Neural crest cell (in vitro differentiated cells): ENCODE measurements at regions not wholly inside any gene's neighbourhood (a gene's known extent, or its start where the extent isn't known, plus 50 kb on each side); places are given as distances from the start of the nearest gene placed in this dataset.

Experiments used
- DNase-seq: peaks from one replicate; pipeline ENCODE4 v3.0.0; 2021; ENCODE audit warnings: low read depth, mixed read lengths, low spot score
- H3K27ac Mint-ChIP-seq: one replicate; pipeline ENCODE4 v1.8.0; 2021; ENCODE audit warnings: mild to moderate bottlenecking, mixed read lengths; ENCODE audit not compliant: unreplicated experiment
- H3K27me3 Mint-ChIP-seq: 2 replicates; pipeline ENCODE4 v1.8.0; 2021; ENCODE audit warnings: low read depth, mild to moderate bottlenecking, mixed read lengths
- H3K36me3 Mint-ChIP-seq: 2 replicates; pipeline ENCODE4 v1.8.0; 2021; ENCODE audit warnings: low read depth, mild to moderate bottlenecking, mixed read lengths
- H3K4me1 Mint-ChIP-seq: 2 replicates; pipeline ENCODE4 v1.8.0; 2021; ENCODE audit warnings: mixed read lengths
- H3K4me3 Mint-ChIP-seq: one replicate; pipeline ENCODE4 v1.8.0; 2021; ENCODE audit warnings: mild to moderate bottlenecking, mixed read lengths
- H3K9me3 Mint-ChIP-seq: 2 replicates; pipeline ENCODE4 v1.8.0; 2021; ENCODE audit warnings: mixed read lengths
- TF ChIP-seq, protein P1 (sequence below): fragments of 200-600 bp; sonication (generic); conservative IDR thresholded peaks from 2 replicates; pipeline ENCODE4 v1.5.0; 2021; ENCODE audit warnings: antibody characterized with exemption, mild to moderate bottlenecking

DNA sequence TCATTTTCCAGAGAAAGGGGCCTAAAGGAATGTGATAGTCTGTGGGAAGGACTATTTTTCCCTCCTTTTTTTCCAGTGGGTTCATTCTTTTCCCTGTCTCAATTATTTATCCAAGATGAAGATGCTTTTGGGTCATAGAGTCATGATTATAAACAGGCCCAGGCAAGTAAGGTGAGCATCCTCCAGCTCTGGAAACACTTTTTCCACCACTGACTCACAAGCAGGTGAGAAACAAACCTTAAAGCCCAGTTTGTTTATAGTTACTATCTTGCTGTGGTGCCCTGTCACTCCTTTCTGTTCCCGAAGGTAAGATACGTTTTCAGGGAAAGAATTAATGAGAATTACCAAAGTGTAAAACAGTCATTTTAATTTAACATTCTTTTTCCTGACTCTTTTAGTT, 107.7 kb upstream of the IFNG-AS1 start:
- Mint-ChIP-seq H3K4me3 (no peak overlapping the region), H3K27ac (no peak overlapping the region), H3K27me3 (no peaks in the 10 kb centered on the region), H3K4me1 (no peaks in the 10 kb centered on the region), H3K36me3 (no peaks in the 10 kb centered on the region), H3K9me3 (no peaks in the 10 kb centered on the region)
- no peak for DNase-seq
- TF ChIP-seq, protein P1, sequence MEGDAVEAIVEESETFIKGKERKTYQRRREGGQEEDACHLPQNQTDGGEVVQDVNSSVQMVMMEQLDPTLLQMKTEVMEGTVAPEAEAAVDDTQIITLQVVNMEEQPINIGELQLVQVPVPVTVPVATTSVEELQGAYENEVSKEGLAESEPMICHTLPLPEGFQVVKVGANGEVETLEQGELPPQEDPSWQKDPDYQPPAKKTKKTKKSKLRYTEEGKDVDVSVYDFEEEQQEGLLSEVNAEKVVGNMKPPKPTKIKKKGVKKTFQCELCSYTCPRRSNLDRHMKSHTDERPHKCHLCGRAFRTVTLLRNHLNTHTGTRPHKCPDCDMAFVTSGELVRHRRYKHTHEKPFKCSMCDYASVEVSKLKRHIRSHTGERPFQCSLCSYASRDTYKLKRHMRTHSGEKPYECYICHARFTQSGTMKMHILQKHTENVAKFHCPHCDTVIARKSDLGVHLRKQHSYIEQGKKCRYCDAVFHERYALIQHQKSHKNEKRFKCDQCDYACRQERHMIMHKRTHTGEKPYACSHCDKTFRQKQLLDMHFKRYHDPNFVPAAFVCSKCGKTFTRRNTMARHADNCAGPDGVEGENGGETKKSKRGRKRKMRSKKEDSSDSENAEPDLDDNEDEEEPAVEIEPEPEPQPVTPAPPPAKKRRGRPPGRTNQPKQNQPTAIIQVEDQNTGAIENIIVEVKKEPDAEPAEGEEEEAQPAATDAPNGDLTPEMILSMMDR = no peak

DNA sequence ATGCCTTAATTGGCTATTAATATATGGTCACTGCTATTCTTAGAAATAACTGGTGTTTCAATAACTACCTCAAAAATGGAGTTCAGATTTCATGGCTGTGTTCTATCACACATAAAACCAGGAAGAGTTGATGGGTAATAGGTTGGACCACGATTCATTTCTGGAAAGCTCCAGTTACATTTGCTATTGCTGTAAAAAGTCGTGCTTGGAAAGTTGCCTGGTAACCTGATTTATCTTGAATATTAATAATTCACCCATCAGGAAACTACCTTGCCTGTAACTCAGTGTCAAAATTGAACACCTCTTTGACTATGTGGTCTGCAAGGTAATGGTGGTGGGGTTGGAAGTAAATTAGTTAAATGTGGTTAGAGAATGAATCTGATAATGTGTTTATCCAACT, 104.7 kb upstream of the IFNG-AS1 start:
- Mint-ChIP-seq H3K36me3 (no peaks in the 10 kb centered on the region), H3K4me3 (no peak overlapping the region), H3K4me1 (no peaks in the 10 kb centered on the region)

DNA sequence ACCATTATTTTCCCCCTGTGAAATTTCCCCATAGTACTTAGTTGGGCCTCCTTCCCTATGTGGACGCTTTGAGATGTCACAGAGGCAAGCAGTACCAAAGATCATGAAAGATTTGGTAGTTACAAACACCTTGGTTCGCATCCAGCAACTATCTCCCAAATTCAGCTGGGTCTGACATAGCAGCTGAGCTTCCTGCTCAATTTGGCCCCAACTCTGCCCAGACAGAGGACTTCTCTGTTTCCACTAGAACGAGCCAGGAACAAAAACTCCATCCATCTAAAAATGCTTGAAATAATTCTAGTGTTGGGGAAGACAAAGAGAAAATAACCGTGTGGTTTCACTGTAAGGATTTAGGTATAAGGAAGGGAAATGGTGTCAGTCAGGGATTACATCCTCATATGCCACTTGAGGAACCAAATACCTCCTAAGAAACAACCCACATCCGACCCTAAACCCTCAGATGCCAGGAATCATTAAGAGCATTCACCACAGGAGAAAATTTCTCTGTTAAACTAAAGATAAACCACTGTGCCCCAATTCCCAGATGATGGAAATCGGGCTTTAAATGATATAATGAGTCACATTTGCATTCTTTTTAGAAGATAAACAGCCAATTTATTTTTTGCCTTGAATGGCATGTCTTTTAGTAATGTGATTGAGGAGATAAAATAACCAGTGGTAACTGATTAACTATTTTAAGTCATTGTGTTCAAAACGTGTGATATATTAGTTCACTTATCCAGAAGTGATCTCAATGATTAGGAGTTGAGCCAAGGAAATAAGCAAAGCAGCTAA, 103.7 kb upstream of the IFNG-AS1 start:
- no peak overlapping the region for H3K27ac Mint-ChIP-seq
- H3K9me3 Mint-ChIP-seq = no peaks in the 10 kb centered on the region
- H3K4me3 Mint-ChIP-seq = no peak overlapping the region
- DNase-seq = no peak
- peaks cover 3% of the 10 kb centered on the region for H3K4me1 Mint-ChIP-seq
- no peaks in the 10 kb centered on the region for H3K36me3 Mint-ChIP-seq
- H3K27me3 Mint-ChIP-seq = no peaks in the 10 kb centered on the region
- TF ChIP-seq, protein P1 = no peak

More for the DNA sequence above, 104.7 kb upstream of the IFNG-AS1 start:
- Mint-ChIP-seq H3K27ac (no peak overlapping the region), H3K9me3 (no peaks in the 10 kb centered on the region), H3K27me3 (no peaks in the 10 kb centered on the region)
- no peak for DNase-seq
- TF ChIP-seq, protein P1 = no peak

DNA sequence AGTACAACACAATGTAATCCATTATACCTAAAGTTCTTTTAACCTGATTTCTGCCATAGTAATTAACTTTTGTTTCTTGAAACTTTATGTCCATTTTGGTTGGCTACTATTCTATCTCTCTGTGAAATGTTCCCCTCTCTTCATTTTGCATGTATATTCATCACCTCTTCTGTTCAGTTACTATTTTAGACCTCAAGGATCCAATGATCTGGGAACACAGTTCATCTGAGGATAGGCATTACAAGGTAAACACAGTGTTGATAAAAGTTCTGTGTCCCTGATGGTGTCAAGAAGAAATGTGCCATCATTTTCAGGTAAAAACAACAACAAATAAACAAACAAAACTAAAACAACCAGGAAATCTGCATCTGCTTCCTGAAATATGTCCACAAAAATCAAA, 102.2 kb upstream of the IFNG-AS1 start:
- Mint-ChIP-seq H3K9me3 (no peaks in the 10 kb centered on the region), H3K4me3 (no peak overlapping the region), H3K36me3 (no peaks in the 10 kb centered on the region), H3K4me1 (peaks cover 18% of the 10 kb centered on the region), H3K27ac (no peak overlapping the region), H3K27me3 (no peaks in the 10 kb centered on the region)
- DNase-seq = no peak
- TF ChIP-seq, protein P1 = no peak

DNA sequence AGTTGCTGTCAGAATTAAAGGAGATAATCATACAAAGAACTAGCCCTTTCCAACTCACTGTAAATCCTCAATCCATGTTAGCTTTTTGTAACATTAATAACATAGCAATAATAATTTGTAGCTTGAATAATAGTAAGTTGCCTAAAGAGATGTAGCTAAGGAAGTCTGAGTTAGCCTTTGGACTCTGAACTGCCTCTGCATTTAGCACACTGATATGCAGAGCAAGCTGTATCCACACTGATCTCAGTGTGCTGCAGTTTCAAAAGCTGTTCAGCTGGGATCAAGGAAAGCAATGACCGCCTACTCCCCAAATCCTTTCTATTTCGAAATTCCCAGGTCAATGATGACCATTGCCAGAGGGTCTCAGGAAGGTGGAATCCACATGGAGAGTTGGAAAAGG, 99.3 kb upstream of the IFNG-AS1 start:
- Mint-ChIP-seq H3K9me3 (no peaks in the 10 kb centered on the region), H3K36me3 (no peaks in the 10 kb centered on the region), H3K4me1 (peaks cover 29% of the 10 kb centered on the region), H3K27ac (no peak overlapping the region), H3K27me3 (no peaks in the 10 kb centered on the region), H3K4me3 (no peak overlapping the region)
- DNase-seq = no peak
- TF ChIP-seq, protein P1 = no peak
